NCI-H2196 treated with DMSO at 0.1 percent for 48 hours (cell line): ENCODE measurements at regions not wholly inside any gene's neighbourhood (a gene's known extent, or its start where the extent isn't known, plus 50 kb on each side); places are given as distances from the start of the nearest gene placed in this dataset.
A peak's percentile ranks its signal among the peaks of the same experiment; 100 is the strongest.
"Not testable (repeated sequence)": the region's sequence is repeated elsewhere in the genome, so short reads cannot be mapped to it uniquely, and the experiment has no call there.

Experiments
- DNase-seq: peaks from one replicate; lab custom pipeline; 2025; ENCODE audit not compliant: unreplicated experiment; lab: John Stamatoyannopoulos, UW

- no peak for DNase-seq
Measured at GRCh38 chr1:58966917-58967740, 183.3 kb upstream of the JUN start.

DNA sequence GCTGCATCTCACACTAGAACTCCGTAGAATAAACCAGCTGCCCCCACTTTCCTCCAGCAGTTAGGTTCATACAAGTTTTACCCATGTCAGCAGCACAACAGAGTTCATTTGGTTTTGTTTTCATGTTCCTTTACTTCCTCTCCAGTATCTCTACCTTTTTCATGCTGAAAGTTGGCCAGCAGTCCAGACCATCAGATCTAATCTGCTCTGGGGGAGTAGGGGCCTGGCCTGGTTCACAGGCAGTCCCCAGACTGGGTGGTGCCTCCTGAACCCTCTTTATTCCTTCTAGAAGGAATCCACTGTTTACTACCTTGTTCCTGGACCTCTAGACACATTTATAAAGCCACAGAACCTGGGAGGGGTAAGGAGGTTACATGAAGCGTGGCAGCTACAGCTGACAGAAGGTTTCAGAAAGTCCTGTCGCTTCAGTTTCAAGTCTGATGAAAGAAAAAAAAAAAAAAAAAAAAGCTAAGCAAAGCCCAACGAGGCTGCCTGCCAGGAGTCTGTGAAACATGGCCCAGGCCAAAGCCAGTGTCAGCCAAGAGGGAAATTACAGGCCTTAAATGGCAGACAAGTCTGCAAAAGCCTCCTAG is 184.6 kb upstream of the JUN start:
- peak; percentile 63 for DNase-seq

DNA sequence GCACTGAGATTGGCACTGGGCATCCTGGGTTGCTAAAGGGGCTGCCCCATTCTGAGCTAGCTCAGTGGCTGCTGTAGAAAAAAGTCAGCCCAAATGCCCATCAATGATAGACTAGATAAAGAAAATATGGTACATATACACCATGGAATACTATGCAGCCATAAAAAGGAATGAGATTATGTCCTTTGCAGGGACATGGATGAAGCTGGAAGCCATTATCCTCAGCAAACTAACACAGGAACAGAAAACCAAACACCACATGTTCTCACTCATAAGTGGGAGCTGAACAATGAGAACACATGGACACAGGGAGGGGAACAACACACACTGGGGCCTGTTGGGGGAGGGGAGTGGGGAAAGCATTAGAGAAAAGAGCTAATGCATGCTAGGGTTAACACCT is 185.3 kb upstream of the JUN start:
- DNase-seq: not testable (repeated sequence)

- DNase-seq: no peak
Measured at GRCh38 chr1:58971629-58972140, 187.8 kb upstream of the JUN start.

DNA sequence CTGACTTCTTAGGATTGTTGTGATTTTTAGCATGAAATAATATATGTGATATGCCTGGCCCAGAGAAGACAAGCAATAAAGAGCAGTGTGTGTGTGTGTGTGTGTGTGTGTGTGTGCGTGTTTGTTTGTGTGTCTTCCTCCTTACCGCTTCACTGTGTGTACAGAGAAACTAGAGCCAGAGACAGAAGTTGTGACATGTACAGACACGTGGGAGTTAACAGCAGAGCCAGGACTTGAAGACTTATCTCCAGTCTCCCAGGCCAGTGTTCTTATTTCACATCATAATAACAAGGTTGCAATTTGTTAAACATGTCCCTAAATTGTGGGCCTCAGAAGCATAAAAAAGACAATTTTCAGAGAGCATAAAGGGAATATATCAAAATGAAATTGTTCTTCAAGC is 192.0 kb upstream of the JUN start:
- peak; percentile 30 for DNase-seq

DNA sequence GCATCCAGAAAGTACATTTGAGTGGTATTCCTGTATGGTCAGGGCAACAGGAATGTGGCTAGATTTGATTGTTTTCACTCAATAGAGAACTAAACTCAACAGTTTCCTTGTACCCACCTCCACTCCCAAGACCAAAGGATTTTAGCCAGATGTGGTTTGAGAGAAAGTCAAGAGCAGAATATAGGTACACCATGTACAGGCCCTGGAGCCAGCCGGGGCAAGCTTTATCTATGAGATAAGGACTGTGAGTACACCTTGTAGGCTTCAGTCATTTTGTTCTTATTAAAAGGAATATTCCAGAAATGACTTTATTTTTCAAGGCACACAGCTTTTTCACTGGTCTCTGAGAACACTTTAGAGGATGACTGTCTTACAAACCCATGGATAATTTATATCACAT is 192.4 kb upstream of the JUN start:
- no peak for DNase-seq

- DNase-seq: no peak
Measured at GRCh38 chr1:58977598-58977997, 193.8 kb upstream of the JUN start.

- no peak for DNase-seq
Measured at GRCh38 chr1:58978096-58978495, 194.2 kb upstream of the JUN start.

GRCh38 chr1:58979086-58979485 is 195.2 kb upstream of the JUN start:
- no peak for DNase-seq

GRCh38 chr1:58979677-58980076 is 195.8 kb upstream of the JUN start:
- DNase-seq: no peak

DNA sequence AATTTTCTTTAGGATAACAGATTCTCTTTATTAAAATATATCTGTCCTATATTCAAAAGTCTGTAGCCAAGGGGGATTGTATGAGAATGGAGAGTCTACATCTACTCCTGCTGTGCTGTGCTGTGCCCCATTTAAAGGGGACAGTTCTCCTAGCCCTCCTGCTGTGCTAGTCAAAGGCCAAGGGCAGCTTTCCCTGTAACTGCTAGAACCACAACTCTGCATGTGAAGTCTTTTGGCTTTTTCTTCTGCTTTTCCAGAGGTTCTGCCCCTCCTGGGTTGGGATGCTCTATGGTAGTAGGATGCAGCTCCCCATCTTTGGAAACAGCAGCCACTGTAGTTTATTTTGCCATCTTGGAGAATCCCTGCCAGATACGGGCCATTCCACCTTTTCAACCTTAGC is 197.5 kb upstream of the JUN start:
- DNase-seq: no peak

- DNase-seq: peak; percentile 33
Measured at GRCh38 chr1:58982259-58982998, 198.6 kb upstream of the JUN start.

DNA sequence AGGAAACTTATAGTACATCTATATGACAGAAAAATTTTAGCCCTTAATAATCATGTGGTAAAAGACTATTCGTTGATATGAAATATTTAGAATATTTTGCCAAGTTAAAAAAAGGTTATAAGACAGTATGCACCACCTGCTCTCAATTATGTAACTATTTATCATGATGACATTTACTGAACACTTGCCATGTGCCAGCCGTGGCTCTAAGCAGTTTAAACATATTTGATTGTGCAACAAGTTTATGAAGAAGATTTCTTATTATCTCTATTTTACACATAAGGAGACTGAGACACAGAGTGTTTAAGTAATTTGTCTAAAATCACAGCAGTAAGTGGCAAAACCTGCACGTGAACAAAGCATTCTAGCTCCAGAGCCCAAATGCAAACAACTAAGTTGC is 199.3 kb upstream of the JUN start:
- no peak for DNase-seq

DNA sequence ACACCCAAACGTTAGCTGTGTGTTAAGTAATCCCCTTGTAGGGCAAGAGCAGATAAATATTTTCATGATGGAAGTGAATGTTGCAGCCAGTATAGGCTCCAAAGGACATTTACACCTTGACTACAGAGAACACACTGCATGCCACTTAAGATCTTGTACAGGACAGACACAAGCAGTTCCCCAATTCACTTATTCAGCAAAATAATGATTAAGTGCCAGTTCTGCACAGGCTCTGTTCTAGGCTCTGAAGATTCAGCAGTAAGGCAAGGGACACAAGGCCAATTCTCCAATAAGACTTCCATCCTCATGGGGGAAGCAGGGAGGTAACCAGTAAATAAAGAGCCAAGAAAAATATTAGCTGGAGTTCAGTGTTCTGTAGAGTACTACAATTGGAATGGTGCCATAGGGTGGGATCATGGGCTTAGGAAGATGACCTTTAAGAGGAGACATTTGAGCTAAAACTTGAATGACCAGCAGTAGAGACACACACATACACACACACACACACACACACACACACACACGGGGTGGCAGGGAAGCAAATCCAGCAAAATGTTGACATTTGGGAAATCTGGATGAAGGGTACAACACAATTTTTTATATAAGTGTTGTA is 199.9 kb upstream of the JUN start:
- no peak for DNase-seq

GRCh38 chr1:58986996-58987767 is 203.3 kb upstream of the JUN start:
- no peak for DNase-seq

GRCh38 chr1:58988752-58989151 is 204.9 kb upstream of the JUN start:
- DNase-seq: no peak

DNA sequence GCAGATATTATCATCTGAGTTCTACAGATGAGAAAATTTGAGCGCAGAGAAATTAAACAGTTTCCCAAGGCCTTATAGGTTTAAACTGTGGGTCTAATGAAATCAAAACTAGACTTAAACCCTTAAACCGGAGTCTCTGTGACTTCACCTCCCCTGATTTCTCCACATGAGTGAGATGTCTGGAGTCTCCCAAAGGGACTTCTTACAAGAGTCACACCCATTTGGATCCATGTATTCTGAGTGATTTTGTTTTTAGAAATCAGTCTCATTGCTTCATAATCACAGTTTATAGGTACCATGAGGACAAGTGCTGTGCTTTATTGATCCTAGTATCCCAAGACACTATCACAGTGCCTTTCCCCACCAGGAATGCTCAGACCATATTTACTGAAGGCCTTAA is 206.0 kb upstream of the JUN start:
- DNase-seq: no peak

- DNase-seq: no peak
Measured at GRCh38 chr1:58991305-58991704, 207.5 kb upstream of the JUN start.

GRCh38 chr1:58992643-58993042 is 208.8 kb upstream of the JUN start:
- no peak for DNase-seq

GRCh38 chr1:58993403-58993802 is 209.6 kb upstream of the JUN start:
- DNase-seq: no peak

GRCh38 chr1:58994664-58995063 is 210.8 kb upstream of the JUN start:
- no peak for DNase-seq
